ENCODE measurements at regions not wholly inside any gene's neighbourhood (a gene's known extent, or its start where the extent isn't known, plus 50 kb on each side); places are given as distances from the start of the nearest gene placed in this dataset.

GRCh38 chr12:115835445-115835844 is 442.0 kb downstream of the MED13L start:
- Histone ChIP-seq H4K8ac (ENCODE audit: extremely low read depth, insufficient read depth, low read length) (no peak overlapping the region), H4K20me1 (replicated peaks in 1 of 2; ENCODE audit: control insufficient read depth in 1 of 2, insufficient read depth in 2 of 2, low read length in 2 of 2) (no peaks in the 10 kb centered on the region), H2BK12ac (ENCODE audit: low read depth, low read length) (no peak overlapping the region), H2BK120ac (replicated peaks; ENCODE audit: low read depth, low read length) (no peak overlapping the region), H3K79me1 (ENCODE audit: low read depth, low read length) (no peaks in the 10 kb centered on the region), H3K14ac (ENCODE audit: insufficient read length) (no peak overlapping the region), H3K4me2 (ENCODE audit: insufficient read depth in 1 of 2, low read depth in 2 of 2, low read length in 2 of 2) (no peak overlapping the region), H3K4me1 (replicated peaks in 1 of 4; ENCODE audit: control insufficient read depth in 3 of 4, insufficient read depth in 4 of 4, low read length in 3 of 4) (no peaks in the 10 kb centered on the region), H3K4me3 (ENCODE audit: extremely low read depth in 1 of 4, insufficient read depth in 2 of 4, low read depth in 3 of 4, low read length in 4 of 4) (no peak overlapping the region), H3K27me3 (replicated peaks in 1 of 4; ENCODE audit: control insufficient read depth in 3 of 4, extremely low read depth in 1 of 4, insufficient read depth in 3 of 4, low read length in 3 of 4) (no peaks in the 10 kb centered on the region), H3K56ac (replicated peaks; ENCODE audit: insufficient read length, low read depth, low read length) (no peak overlapping the region), H3K36me3 (ENCODE audit: control insufficient read depth in 2 of 4, insufficient read depth in 4 of 4, low read length in 3 of 4) (no peaks in the 10 kb centered on the region), H3K79me2 (ENCODE audit: control insufficient read depth in 1 of 2, insufficient read depth in 2 of 2, low read length in 2 of 2) (no peaks in the 10 kb centered on the region), H4K91ac (replicated peaks; ENCODE audit: insufficient read length, low read length) (no peak overlapping the region), H4K5ac (ENCODE audit: insufficient read length, low read depth, low read length) (no peak overlapping the region), H3K27ac (ENCODE audit: low read depth, low read length) (no peak overlapping the region), H3K23me2 (ENCODE audit: low read depth, low read length) (no peaks in the 10 kb centered on the region; the same call in 1 of the 2 replicates), H2AK5ac (ENCODE audit: low read depth, low read length) (no peak overlapping the region), H3K23ac (ENCODE audit: insufficient read length) (no peak overlapping the region), H3K18ac (ENCODE audit: extremely low read depth, low read length) (no peak overlapping the region), H3K4ac (replicated peaks; ENCODE audit: insufficient read length, low read depth, low read length) (no peak overlapping the region), H2AFZ (ENCODE audit: low read length) (no peak overlapping the region), H2BK5ac (ENCODE audit: low read depth, low read length) (no peak overlapping the region), H2BK20ac (ENCODE audit: low read length) (no peak overlapping the region), H3K9me3 (ENCODE audit: insufficient read depth in 2 of 2, low read depth in 1 of 2, low read length in 1 of 2) (no peaks in the 10 kb centered on the region), H3K9ac (replicated peaks in 1 of 4; ENCODE audit: extremely low read depth in 1 of 4, low read depth in 3 of 4, low read length in 3 of 4) (no peak overlapping the region), H2BK15ac (ENCODE audit: low read length) (no peak overlapping the region)
- POLR2A ChIA-PET (ENCODE audit: partially characterized antibody): interaction anchor here (0.6 kb wide), 1 partner anchor 30 kb away, joined by 3 read pairs; no protein-coding TSS in a partner anchor
- 85 to 100% methylated on average over 1 to 4 of the region's 4 CpGs for WGBS, 2 experiments (ENCODE audit: extremely low coverage in 1 of 2, insufficient coverage in 1 of 2, insufficient read length in 1 of 2, insufficient replicate concordance in 2 of 2, low coverage in 1 of 2, low lambda C conversion rate in 2 of 2, missing lambda C conversion rate in 1 of 2)
- DNase-seq (ENCODE audit: low read depth in 1 of 2, low spot score in 2 of 2) (no peak), FAIRE-seq (no peak)
- CTCF ChIA-PET (ENCODE audit: partially characterized antibody): interaction anchor here (1.0 kb wide), 1 partner anchor 40 kb away, joined by 3 read pairs; no protein-coding TSS in a partner anchor
- TF ChIP-seq SIRT6 (IDR thresholded peaks at IDR 0.05; ENCODE audit: low read length) (no peak), HDAC6 (IDR thresholded peaks at IDR 0.05; ENCODE audit: low read depth, low read length) (no peak), SUZ12 (IDR thresholded peaks at IDR 0.05; ENCODE audit: low read length) (no peak), POLR2A (IDR thresholded peaks at IDR 0.05; ENCODE audit: control extremely low read depth in 1 of 2, low read depth in 2 of 2, low read length in 2 of 2) (no peak), YY1 (IDR thresholded peaks at IDR 0.05; ENCODE audit: low read depth, low read length) (no peak), KDM4A (IDR thresholded peaks at IDR 0.05; ENCODE audit: low read depth, low read length, severe bottlenecking) (no peak), SP4 (IDR thresholded peaks at IDR 0.05; ENCODE audit: low read length) (no peak), GTF2F1 (IDR thresholded peaks at IDR 0.05; ENCODE audit: borderline replicate concordance, low read depth, low read length) (no peak), CREB1 (IDR thresholded peaks at IDR 0.05) (no peak), BACH1 (IDR thresholded peaks at IDR 0.05; ENCODE audit: low read length) (no peak), RXRA (IDR thresholded peaks at IDR 0.05; ENCODE audit: insufficient read depth, low read depth, low read length) (no peak), E2F6 (IDR thresholded peaks at IDR 0.05) (no peak), EGR1 (IDR thresholded peaks at IDR 0.05; ENCODE audit: borderline replicate concordance, low read depth, low read length) (no peak), ATF3 (IDR thresholded peaks at IDR 0.05; ENCODE audit: insufficient read depth, low read depth, low read length) (no peak), SP1 (IDR thresholded peaks at IDR 0.05; ENCODE audit: low read depth, low read length) (no peak)

Measured in H1 (cell line).